HG03097 (cell line): ENCODE measurements at regions not wholly inside any gene's neighbourhood (a gene's known extent, or its start where the extent isn't known, plus 50 kb on each side); places are given as distances from the start of the nearest gene placed in this dataset.

Source experiments
- ATAC-seq: cut with Tn5 transposase; IDR thresholded peaks from one replicate; pipeline ENCODE4 v1.9.1; 2021; ENCODE audit not compliant: unreplicated experiment, low FRiP score

DNA sequence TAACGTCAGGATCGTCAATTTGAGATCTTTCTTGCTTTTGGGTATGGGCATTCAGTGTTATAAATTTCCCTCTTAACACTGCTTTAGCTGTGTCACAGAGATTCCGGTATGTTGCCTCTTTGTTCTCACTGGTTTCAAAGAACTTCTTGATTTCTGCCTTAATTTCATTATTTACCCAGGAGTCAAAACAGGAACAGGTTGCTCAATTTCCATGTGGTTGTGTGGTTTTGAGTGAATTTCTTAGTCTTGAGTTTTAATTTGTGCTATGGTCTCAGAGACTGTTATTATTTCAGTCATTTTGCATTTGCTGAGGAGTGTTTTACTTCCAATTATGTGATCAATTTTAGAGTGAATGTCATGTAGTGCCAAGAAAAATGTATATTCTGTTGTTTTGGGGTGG lies 153.1 kb downstream of the PCDH17 start:
- ATAC-seq, result no peak

DNA sequence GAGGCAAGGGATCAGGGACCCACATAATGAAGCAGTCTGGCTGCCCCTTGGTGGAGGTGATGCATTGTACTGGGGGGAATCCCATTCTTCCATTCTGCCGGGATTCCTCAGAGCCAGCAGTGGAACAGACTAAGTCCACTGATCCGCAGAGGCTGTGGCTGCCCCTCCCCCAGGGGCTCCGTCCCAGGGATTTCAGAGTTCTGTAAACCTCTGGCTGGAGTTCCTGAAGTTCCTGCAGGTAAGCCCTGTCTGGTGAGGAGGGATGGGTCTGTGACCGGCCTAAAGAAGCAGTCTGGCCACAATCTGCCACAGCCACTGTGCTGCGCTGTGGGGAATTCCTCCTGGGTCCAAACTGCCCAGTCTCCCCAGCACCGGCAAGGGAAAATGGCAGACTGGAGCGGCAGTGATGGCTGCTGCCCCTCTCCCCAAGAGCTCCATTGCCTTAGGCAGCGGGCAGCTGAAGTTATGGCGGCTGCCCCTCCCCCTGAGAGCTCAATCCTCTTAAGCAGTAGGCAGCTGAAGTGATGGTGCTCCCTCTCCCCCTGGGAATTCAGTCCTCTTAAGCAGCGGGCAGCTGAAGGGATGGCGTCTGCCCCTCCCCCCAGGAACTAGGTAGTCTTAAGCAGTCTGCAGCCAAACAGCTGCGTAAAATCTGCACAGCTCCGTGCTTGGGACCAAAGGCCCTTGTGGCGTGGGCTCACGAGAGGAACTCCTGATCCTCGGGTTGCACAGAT lies 155.7 kb downstream of the PCDH17 start:
- ATAC-seq, result no peak

GRCh38 chr13:57799624-57800023 lies 168.1 kb downstream of the PCDH17 start:
- ATAC-seq, result no peak

- ATAC-seq, result no peak
Observed at GRCh38 chr13:57813651-57814050, 182.1 kb downstream of the PCDH17 start.

GRCh38 chr13:57815600-57815999 lies 184.1 kb downstream of the PCDH17 start:
- ATAC-seq, result no peak

DNA sequence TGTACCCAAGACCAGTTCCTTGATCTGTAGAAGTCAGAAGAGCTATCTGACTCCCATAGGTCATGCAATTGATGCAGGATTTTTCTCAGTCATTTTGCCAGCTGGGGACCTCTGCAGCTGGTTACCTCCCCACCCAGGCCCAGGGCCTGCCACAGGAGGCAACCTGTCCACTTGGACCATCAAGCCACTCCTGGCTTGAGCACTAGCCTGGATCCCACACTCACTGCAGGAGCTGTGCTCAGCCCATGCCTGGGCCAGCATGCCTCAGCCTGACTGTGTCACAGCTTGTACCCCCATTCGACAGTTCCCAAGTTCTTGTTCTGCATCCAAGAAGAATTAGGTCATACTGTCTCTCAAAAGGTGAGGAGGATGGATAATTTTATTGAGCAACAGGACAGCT lies 189.4 kb downstream of the PCDH17 start:
- ATAC-seq, result no peak

- ATAC-seq, result no peak
Observed at GRCh38 chr13:57823704-57824103, 192.2 kb downstream of the PCDH17 start.

- ATAC-seq, result no peak
Observed at GRCh38 chr13:57824121-57824520, 192.6 kb downstream of the PCDH17 start.

DNA sequence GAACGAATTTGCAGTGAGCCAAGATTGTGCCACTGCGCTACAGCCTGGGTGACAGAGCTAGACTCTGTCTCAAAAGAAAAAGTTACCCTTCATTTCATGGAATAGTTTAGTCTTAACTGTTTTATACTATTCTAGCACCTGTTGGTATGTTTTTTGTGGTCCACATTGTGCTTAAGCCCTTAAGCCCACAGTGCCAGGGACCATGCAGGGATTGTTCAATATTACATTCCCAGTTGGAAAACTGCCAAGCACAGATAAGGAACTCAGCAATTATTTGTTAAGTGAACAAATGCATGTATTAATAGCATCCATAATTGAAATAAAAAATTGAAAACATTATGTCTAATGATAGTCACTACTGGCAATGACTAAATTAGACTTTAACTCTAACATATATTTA lies 193.5 kb downstream of the PCDH17 start:
- no peak for ATAC-seq

DNA sequence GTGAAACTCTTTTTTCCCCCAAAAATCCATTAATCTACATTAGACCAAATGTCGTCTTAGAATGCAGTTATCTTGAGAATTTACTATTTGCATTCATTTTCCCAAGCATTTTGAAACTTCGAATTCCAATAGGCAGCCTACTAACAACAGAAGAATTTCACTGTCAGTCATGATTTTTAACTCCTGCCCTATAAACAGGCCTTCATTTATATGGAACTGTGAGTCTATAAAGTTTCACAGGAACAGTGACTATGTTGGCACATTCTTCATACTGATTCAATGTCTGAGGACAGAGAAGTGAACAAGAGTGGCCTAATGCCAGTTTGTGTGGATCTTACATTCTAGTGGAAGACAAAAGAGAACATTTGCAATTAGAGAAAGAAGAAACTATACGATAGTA lies 198.0 kb downstream of the PCDH17 start:
- no peak for ATAC-seq

- no peak for ATAC-seq
Observed at GRCh38 chr13:57832187-57832586, 200.6 kb downstream of the PCDH17 start.

GRCh38 chr13:57837801-57838200 lies 206.3 kb downstream of the PCDH17 start:
- no peak for ATAC-seq

GRCh38 chr13:57843521-57843920 lies 212.0 kb downstream of the PCDH17 start:
- no peak for ATAC-seq

GRCh38 chr13:57846600-57847173 lies 215.1 kb downstream of the PCDH17 start:
- no peak for ATAC-seq

- ATAC-seq, result no peak
Observed at GRCh38 chr13:57857945-57858344, 226.4 kb downstream of the PCDH17 start.

DNA sequence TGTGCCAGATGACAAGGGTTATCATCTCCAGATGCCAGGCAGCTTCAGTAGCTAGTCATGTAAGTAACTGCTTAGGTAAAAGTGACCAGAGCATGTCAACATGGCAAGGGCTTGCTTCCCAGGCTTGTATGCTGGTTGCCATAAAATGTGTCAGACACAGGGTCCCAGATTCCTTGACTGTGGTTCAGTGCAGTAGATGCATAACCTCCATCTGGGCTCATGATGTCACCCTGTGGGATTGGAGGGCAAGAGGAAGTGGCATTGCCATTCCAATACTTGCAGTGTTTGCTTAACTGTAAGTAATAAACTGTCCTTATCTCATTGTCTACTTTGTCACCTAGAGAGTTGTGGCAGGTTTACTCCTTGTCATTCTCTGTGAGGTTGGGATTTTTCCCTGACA lies 226.8 kb downstream of the PCDH17 start:
- ATAC-seq, result no peak

DNA sequence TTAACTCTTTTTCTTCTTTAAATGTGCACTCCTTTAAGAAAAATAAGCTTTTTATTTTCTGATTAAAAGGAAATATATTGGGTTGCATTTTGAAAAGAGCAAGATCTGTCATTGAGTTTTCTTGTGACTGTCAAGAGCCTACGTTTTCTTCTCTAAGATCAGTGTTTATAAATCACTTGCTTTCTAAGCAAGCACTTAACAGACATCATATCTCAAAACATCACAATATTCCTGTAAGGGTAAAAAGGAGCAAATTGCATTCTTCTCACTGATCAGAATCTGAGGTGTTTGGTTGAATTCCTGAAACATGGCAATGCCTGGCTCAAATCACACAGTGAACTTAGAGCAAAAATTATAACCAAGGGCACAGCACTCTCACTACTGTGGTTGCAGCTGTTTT lies 231.3 kb downstream of the PCDH17 start:
- ATAC-seq, result no peak

DNA sequence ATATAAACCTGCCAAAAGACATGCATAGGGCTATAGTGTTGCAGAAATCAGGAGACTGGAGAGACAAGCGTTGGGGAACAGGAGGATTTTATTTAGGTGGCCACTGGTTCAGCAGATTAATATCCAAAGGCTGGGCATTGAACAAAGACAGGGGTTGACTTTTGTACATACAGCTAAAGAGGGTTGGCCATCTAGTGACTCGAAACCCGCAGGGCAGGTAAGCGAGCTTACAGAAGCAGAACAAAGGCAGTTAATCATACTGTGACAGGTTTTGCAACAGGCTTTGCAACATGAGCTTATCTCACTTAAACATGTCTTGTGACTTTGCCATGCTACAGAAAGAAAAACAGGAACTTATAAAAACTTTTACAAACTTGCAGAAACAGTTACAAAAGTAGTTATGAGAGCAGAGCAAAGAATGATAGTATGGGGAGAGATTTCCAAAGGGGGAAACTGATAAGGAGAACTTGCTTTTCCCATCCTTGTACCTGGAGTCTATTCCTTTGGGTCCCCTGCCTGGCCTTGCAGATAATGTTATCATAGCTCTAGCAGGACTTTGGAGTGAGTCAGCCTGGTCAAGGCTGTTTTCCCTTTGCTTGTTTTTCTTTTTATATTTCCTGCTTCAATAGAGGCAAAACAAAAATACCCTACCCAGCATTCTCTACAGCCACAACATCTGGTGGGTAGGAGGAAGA lies 234.2 kb downstream of the PCDH17 start:
- ATAC-seq, result no peak

DNA sequence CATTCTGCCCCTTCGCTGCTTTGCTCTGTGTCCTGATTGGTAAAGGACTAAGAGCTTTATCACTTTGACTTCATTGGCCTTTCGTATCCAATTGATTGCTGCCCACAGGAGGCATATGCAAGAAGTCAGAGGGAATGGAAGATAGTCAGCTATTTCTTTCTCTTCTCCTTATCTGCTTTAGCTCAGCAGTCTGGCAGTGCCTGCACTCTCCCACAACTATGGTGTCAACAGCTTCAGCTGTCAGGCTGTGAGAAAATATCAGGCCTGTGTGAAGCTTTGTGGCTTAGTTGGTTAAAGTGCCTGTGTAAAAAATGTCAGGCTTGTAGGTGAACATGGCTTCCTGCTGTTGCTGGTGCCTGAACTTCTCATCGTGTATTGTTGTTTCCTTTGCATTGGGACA lies 243.0 kb downstream of the PCDH17 start:
- no peak for ATAC-seq

DNA sequence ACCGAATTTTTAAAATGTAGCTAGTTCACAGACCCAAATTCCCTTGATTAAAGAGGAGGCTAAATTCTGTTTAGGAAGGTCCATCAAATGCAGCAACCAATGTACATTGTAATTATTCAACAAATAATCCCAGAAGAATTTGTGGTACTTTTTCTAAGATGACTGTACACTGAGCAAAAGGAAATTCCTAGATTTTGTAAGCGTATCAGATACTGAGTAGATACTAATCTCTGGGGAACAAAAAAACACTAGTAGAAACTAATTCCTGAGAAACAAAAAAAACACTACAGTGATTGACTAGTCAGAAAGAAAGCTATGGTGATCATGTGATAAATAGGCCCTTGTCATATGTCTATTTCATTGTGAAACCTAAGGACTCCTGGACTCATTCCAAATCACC lies 246.1 kb downstream of the PCDH17 start:
- ATAC-seq, result no peak

GRCh38 chr13:57878291-57878690 lies 246.7 kb downstream of the PCDH17 start:
- no peak for ATAC-seq

- no peak for ATAC-seq
Observed at GRCh38 chr13:57897225-57897624, 265.7 kb downstream of the PCDH17 start.
